ENCODE measurements at regions not wholly inside any gene's neighbourhood (a gene's known extent, or its start where the extent isn't known, plus 50 kb on each side); places are given as distances from the start of the nearest gene placed in this dataset.

DNA sequence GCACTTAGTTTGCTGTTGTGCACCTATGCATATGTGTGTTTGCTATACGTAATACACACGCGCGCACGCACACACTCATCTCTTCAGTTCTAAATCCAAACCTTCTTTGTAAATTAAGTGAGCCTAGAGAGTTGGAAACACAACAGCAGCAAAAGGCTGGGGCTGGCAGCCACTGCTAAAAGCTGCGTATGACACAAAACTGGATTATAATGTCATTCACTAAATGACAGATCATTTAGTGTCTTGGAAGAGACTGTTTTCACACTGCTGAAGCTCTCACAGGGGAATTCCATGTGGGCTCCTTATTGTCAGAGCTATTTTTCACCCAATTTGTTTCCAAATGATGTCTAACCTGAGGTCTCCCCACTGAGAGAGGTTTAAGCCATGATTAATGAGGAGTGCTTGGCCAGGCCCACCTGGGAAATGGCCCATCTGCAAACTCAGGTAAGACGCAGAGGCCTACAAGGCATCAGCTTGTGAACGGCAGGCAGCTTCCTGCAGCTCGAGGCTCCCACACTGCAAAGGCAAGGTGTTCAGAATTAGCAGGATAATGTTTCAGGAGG, 94.2 kb downstream of the OLIG3 start:
- H3K4me1 ChIP-seq = no peaks in the 10 kb centered on the region
- intact Hi-C loops (cut with DNase I) = no loop called here
- ATAC-seq (no peak), DNase-seq (no peak)
- H3K27ac ChIP-seq = no peak overlapping the region
- no peaks in the 10 kb centered on the region for H3K36me3 ChIP-seq
- no peak overlapping the region for H3K4me3 ChIP-seq
- TF ChIP-seq, protein P1, sequence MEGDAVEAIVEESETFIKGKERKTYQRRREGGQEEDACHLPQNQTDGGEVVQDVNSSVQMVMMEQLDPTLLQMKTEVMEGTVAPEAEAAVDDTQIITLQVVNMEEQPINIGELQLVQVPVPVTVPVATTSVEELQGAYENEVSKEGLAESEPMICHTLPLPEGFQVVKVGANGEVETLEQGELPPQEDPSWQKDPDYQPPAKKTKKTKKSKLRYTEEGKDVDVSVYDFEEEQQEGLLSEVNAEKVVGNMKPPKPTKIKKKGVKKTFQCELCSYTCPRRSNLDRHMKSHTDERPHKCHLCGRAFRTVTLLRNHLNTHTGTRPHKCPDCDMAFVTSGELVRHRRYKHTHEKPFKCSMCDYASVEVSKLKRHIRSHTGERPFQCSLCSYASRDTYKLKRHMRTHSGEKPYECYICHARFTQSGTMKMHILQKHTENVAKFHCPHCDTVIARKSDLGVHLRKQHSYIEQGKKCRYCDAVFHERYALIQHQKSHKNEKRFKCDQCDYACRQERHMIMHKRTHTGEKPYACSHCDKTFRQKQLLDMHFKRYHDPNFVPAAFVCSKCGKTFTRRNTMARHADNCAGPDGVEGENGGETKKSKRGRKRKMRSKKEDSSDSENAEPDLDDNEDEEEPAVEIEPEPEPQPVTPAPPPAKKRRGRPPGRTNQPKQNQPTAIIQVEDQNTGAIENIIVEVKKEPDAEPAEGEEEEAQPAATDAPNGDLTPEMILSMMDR (IDR thresholded peaks at IDR 0.05) = no peak
- H3K9me3 ChIP-seq = no peaks in the 10 kb centered on the region
- H3K27me3 ChIP-seq = no peaks in the 10 kb centered on the region

DNA sequence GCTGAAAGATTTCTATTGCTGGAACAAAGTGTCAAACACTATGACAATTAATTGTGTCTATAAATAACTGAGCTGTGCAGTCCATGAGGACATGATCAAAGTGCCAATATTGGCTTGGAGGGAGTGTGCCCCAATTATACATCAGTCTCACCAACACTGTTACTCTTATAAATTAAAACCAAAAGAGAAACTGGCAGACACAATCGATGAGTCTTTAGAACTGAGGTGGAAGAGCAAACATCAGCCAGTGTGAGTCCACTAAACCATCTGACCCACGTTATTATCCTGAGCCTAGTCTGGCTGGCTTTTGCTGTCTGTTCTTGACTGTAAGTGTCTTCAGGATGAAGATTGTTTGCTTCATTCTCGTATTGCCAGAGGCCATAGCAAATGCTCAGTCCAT, 98.9 kb downstream of the OLIG3 start:
- ATAC-seq = no peak
- TF ChIP-seq, protein P1 (IDR thresholded peaks at IDR 0.05) = no peak
- no peaks in the 10 kb centered on the region for H3K36me3 ChIP-seq
- H3K27me3 ChIP-seq = no peaks in the 10 kb centered on the region
- no peak overlapping the region for H3K4me3 ChIP-seq
- no peaks in the 10 kb centered on the region for H3K4me1 ChIP-seq
- no peak overlapping the region for H3K27ac ChIP-seq
- no peaks in the 10 kb centered on the region for H3K9me3 ChIP-seq
- no peak for DNase-seq
- intact Hi-C loops (cut with DNase I) = no loop called here

DNA sequence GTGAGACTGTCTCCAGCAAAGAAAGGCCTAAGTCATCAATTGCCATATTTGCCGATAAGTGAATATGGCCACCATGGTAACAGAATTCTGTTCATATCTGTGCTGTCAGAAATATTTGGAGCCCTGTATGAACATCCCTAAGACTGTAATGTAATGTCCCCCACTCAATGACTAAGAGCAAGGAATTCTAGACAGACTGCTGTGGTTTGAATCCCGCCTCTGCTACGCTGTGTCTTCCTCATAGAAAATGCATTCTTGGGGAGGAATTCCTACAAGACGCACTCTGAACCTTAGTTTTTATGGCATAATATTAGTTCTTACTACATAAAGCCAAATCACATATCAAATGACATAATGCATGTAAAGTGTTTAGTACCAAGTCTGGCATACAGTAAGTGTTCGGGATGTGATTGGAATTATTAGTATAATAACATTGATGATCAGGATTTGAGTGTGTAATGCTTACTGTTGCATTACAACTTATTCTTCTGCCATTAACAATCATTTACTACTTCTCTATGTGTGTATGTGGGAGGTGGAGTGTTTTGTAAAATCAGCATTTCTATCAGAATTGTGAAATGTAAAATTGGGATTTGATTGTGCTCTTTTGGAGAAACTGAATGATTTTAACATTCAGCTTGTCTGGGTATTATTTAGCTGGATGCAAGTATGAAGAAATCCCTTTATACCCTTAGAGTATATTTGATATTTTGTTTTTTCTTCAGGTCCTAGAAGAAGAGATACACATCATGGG, 103.0 kb downstream of the OLIG3 start:
- Histone ChIP-seq H3K27me3 (no peaks in the 10 kb centered on the region), H3K9me3 (no peaks in the 10 kb centered on the region), H3K36me3 (no peaks in the 10 kb centered on the region), H3K4me3 (no peak overlapping the region), H3K4me1 (peaks cover 5% of the 10 kb centered on the region), H3K27ac (no peak overlapping the region)
- DNase-seq (no peak), ATAC-seq (no peak)
- intact Hi-C loops (cut with DNase I) = no loop called here
- TF ChIP-seq, protein P1 (IDR thresholded peaks at IDR 0.05) = no peak

DNA sequence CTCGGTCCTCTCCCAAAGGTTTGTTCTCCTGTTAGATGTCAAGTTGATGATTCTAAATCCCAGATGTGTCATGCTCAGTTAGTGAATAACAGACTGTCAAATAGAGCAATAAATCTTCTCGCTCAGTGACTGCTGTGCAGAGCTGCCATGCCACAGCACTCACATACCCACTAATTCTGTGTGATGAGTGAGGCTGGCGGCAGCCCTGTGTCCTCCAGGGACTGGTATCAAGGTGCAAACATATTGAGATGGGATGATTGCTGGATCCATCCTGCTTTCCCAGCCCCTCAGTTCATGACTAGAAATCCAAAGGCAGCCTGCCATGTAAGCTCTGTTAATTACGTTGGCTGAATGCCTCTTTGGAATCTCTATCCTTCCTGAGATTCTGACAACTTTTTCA, 103.9 kb downstream of the OLIG3 start:
- no peaks in the 10 kb centered on the region for H3K9me3 ChIP-seq
- H3K36me3 ChIP-seq = no peaks in the 10 kb centered on the region
- H3K4me1 ChIP-seq = peaks cover 5% of the 10 kb centered on the region
- TF ChIP-seq, protein P1 (IDR thresholded peaks at IDR 0.05) = no peak
- no peaks in the 10 kb centered on the region for H3K27me3 ChIP-seq
- H3K27ac ChIP-seq = no peak overlapping the region
- DNase-seq (no peak), ATAC-seq (no peak)
- intact Hi-C loops (cut with DNase I) = no loop called here
- no peak overlapping the region for H3K4me3 ChIP-seq

DNA sequence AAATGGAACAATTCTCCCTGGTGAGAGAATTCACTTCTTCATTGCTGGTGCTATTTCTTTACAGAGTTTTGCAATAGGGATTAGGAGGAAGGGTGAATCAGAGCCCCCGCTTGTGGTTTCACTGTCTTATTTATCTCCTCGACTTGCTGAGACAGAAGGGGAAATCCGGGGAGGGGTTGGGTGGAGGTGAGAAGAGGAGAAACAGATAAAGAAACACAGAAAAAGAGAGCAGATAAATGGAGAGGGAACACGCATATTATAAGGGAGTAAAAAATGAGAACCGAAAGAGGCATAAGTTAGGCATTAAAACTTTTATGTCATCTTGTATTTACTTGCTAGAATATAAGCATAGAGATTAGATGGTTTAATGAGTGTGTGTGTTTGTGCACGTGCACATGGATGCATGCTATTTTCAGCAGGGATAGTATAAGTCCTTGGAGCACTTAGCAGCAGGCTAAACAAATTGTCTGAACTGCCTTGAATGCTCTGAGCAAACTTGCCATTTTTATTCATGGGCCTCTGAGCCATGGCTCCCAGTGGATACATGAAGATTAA, 105.0 kb downstream of the OLIG3 start:
- H3K4me1 ChIP-seq = peaks cover 5% of the 10 kb centered on the region
- H3K27me3 ChIP-seq = no peaks in the 10 kb centered on the region
- DNase-seq = no peak
- ATAC-seq = peak; percentile 47
- intact Hi-C loops (cut with DNase I) = no loop called here
- H3K36me3 ChIP-seq = no peaks in the 10 kb centered on the region
- TF ChIP-seq, protein P1 (IDR thresholded peaks at IDR 0.05) = no peak
- no peaks in the 10 kb centered on the region for H3K9me3 ChIP-seq
- no peak overlapping the region for H3K27ac ChIP-seq
- H3K4me3 ChIP-seq = no peak overlapping the region

Data from upper lobe of right lung (tissue), 1 donor.